ENCODE measurements at regions not wholly inside any gene's neighbourhood (a gene's known extent, or its start where the extent isn't known, plus 50 kb on each side); places are given as distances from the start of the nearest gene placed in this dataset.

DNA sequence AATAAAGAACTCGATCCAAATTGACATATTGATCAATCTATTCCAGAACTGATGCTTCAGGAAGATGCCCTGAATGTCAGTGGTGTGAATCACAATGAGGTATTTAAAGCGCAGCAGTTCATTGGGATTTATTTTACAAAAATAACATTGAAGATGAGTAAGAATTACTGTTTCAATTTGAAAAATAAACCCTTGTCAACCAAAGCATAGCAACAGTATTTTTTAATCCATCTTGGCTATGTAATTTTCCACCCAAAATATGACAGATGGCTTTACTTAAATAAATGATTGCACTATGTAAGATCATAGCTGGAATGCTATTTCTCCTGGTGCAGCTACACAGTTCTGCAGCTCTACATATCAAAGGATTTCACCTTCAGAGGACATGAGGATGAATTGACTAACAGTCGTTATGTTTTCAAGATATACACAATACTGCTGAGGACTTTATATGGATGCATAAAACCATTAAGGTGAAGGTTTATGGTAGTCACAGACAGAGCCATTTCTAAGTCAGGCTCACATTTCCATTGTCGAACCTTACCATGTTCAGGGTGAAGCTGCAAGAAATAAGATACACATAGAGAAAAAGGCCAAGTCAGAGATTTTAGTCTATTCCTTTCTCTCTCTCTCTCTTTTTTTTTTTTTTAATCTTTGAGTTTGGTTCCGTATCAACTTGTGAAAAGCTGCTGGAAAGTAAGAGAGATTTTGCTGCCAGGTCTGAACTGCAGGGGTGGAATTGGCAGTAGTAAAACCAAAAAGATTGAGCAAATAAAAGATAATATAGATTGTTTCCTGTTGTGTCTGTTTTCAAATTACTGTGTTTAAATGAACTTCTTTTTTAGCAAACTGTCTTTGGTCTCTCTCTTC is 398.0 kb upstream of the CDH20 start:
- H3K23ac ChIP-seq (ENCODE audit: insufficient read length) = no peak overlapping the region
- no peaks in the 10 kb centered on the region for H3K4me1 ChIP-seq (replicated peaks in 1 of 4; ENCODE audit: control insufficient read depth in 3 of 4, insufficient read depth in 4 of 4, low read length in 3 of 4)
- no peak overlapping the region for H3K4me3 ChIP-seq (ENCODE audit: extremely low read depth in 1 of 4, insufficient read depth in 2 of 4, low read depth in 3 of 4, low read length in 4 of 4)
- FAIRE-seq = no peak
- no peaks in the 10 kb centered on the region for H3K27me3 ChIP-seq (replicated peaks in 1 of 4; ENCODE audit: control insufficient read depth in 3 of 4, extremely low read depth in 1 of 4, insufficient read depth in 3 of 4, low read length in 3 of 4)
- DNase-seq (ENCODE audit: low read depth in 1 of 2, low spot score in 2 of 2) = no peak
- H4K8ac ChIP-seq (ENCODE audit: extremely low read depth, insufficient read depth, low read length) = no peak overlapping the region
- no peaks in the 10 kb centered on the region for H4K20me1 ChIP-seq (replicated peaks in 1 of 2; ENCODE audit: control insufficient read depth in 1 of 2, insufficient read depth in 2 of 2, low read length in 2 of 2)
- H3K23me2 ChIP-seq (ENCODE audit: low read depth, low read length) = no peaks in the 10 kb centered on the region
- H2BK120ac ChIP-seq (replicated peaks; ENCODE audit: low read depth, low read length) = no peak overlapping the region
- H3K4ac ChIP-seq (replicated peaks; ENCODE audit: insufficient read length, low read depth, low read length) = no peak overlapping the region
- H2BK20ac ChIP-seq (ENCODE audit: low read length) = no peak overlapping the region
- H3K9me3 ChIP-seq (ENCODE audit: insufficient read depth in 2 of 2, low read depth in 1 of 2, low read length in 1 of 2) = no peaks in the 10 kb centered on the region
- H4K5ac ChIP-seq (ENCODE audit: insufficient read length, low read depth, low read length) = no peak overlapping the region
- no peaks in the 10 kb centered on the region for H3K79me2 ChIP-seq (ENCODE audit: control insufficient read depth in 1 of 2, insufficient read depth in 2 of 2, low read length in 2 of 2)
- no peaks in the 10 kb centered on the region for H3K79me1 ChIP-seq (ENCODE audit: low read depth, low read length)
- H2BK12ac ChIP-seq (ENCODE audit: low read depth, low read length) = no peak overlapping the region
- no peak overlapping the region for H2BK15ac ChIP-seq (ENCODE audit: low read length)
- H2AFZ ChIP-seq (ENCODE audit: low read length) = no peak overlapping the region
- POLR2A ChIA-PET (ENCODE audit: partially characterized antibody) = no interaction called here
- H3K27ac ChIP-seq (ENCODE audit: low read depth, low read length) = no peak overlapping the region
- H3K4me2 ChIP-seq (ENCODE audit: insufficient read depth in 1 of 2, low read depth in 2 of 2, low read length in 2 of 2) = no peak overlapping the region
- CTCF ChIA-PET (ENCODE audit: partially characterized antibody) = no interaction called here
- no peak overlapping the region for H2AK5ac ChIP-seq (ENCODE audit: low read depth, low read length)
- H3K9ac ChIP-seq (replicated peaks in 1 of 4; ENCODE audit: extremely low read depth in 1 of 4, low read depth in 3 of 4, low read length in 3 of 4) = no peak overlapping the region
- no peak overlapping the region for H4K91ac ChIP-seq (replicated peaks; ENCODE audit: insufficient read length, low read length)
- no peak overlapping the region for H3K14ac ChIP-seq (ENCODE audit: insufficient read length)
- no peak overlapping the region for H2BK5ac ChIP-seq (ENCODE audit: low read depth, low read length)
- H3K36me3 ChIP-seq (ENCODE audit: control insufficient read depth in 2 of 4, insufficient read depth in 4 of 4, low read length in 3 of 4) = no peaks in the 10 kb centered on the region
- H3K56ac ChIP-seq (replicated peaks; ENCODE audit: insufficient read length, low read depth, low read length) = no peak overlapping the region
- WGBS, 2 experiments (ENCODE audit: extremely low coverage in 1 of 2, insufficient coverage in 1 of 2, insufficient read length in 1 of 2, insufficient replicate concordance in 2 of 2, low coverage in 1 of 2, low lambda C conversion rate in 2 of 2, missing lambda C conversion rate in 1 of 2) = 91% methylated on average over 5 of the region's 5 CpGs; no CpG with 5 or more reads in 1 of the 2 experiments
- no peak overlapping the region for H3K18ac ChIP-seq (ENCODE audit: extremely low read depth, low read length)
- TF ChIP-seq MAX (IDR thresholded peaks at IDR 0.05) (no peak), SP1 (IDR thresholded peaks at IDR 0.05; ENCODE audit: low read depth, low read length) (no peak), TBP (IDR thresholded peaks at IDR 0.05; ENCODE audit: low read depth, low read length) (no peak), CBX8 (IDR thresholded peaks at IDR 0.05; ENCODE audit: borderline replicate concordance, low read depth, low read length) (no peak), SUZ12 (IDR thresholded peaks at IDR 0.05; ENCODE audit: low read length) (no peak), GTF2F1 (IDR thresholded peaks at IDR 0.05; ENCODE audit: borderline replicate concordance, low read depth, low read length) (no peak), SP4 (IDR thresholded peaks at IDR 0.05; ENCODE audit: low read length) (no peak)

Measured in H1 (cell line).